ENCODE measurements at regions not wholly inside any gene's neighbourhood (a gene's known extent, or its start where the extent isn't known, plus 50 kb on each side); places are given as distances from the start of the nearest gene placed in this dataset.

DNA sequence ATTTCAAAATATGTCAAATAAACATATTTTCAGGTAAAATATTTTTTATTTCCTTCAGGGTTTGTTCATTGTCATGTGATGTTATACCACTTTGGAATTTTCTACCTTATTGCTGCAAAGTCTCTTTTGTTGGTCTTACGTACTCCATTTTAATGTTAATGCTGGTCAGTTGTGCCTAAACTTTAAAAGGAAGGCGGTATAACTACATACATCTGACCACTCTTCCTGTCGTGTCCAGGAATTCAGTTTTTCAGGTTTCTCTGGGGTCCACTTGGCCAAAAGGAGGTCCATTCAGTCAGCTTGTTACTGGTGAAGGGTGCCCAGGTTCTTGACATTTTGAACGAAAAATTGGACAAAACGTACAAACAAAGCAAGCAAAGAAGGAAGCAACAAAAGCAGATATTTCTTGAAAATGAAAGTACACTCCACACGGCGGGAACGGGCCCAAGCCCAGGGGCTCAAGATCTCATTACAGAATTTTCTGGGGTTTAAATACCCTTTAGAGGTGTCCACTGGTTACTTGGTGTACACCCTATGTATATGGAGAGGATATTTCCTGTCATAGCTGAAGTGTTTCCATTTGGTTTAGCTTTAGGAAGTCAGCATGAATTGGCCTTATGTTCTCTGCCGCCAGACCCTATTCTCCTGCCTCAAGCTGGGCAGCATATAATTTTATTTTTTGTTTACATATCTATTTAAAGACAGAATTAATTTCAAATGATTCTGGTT is 471.7 kb upstream of the CDH7 start:
- H3K4me3 ChIP-seq (ENCODE audit: low read length in 3 of 3) = no peak overlapping the region
- H3K9me3 ChIP-seq (ENCODE audit: control insufficient read depth in 2 of 3, insufficient read depth in 1 of 3, low read length in 3 of 3) = no peaks in the 10 kb centered on the region
- no peak overlapping the region for H3K9ac ChIP-seq (ENCODE audit: low read length in 3 of 3)
- no peak for FAIRE-seq
- no peaks in the 10 kb centered on the region for H3K4me1 ChIP-seq (ENCODE audit: control insufficient read depth in 2 of 3, insufficient read depth in 2 of 3, low read depth in 1 of 3, low read length in 3 of 3)
- no peaks in the 10 kb centered on the region for H3K27me3 ChIP-seq (ENCODE audit: control insufficient read depth, insufficient read depth, low read length)
- intact Hi-C loops (cut with DNase I) = no loop called here
- TF ChIP-seq, protein P1, sequence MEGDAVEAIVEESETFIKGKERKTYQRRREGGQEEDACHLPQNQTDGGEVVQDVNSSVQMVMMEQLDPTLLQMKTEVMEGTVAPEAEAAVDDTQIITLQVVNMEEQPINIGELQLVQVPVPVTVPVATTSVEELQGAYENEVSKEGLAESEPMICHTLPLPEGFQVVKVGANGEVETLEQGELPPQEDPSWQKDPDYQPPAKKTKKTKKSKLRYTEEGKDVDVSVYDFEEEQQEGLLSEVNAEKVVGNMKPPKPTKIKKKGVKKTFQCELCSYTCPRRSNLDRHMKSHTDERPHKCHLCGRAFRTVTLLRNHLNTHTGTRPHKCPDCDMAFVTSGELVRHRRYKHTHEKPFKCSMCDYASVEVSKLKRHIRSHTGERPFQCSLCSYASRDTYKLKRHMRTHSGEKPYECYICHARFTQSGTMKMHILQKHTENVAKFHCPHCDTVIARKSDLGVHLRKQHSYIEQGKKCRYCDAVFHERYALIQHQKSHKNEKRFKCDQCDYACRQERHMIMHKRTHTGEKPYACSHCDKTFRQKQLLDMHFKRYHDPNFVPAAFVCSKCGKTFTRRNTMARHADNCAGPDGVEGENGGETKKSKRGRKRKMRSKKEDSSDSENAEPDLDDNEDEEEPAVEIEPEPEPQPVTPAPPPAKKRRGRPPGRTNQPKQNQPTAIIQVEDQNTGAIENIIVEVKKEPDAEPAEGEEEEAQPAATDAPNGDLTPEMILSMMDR (IDR thresholded peaks at IDR 0.05; ENCODE audit: borderline replicate concordance, extremely low read depth, insufficient read depth) = no peak
- no peak for DNase-seq
- no peak overlapping the region for H3K27ac ChIP-seq (ENCODE audit: low read depth in 2 of 2, low read length in 2 of 2)
- no peaks in the 10 kb centered on the region for H3K36me3 ChIP-seq (ENCODE audit: control insufficient read depth in 2 of 3, insufficient read depth in 3 of 3, low read length in 3 of 3)

DNA sequence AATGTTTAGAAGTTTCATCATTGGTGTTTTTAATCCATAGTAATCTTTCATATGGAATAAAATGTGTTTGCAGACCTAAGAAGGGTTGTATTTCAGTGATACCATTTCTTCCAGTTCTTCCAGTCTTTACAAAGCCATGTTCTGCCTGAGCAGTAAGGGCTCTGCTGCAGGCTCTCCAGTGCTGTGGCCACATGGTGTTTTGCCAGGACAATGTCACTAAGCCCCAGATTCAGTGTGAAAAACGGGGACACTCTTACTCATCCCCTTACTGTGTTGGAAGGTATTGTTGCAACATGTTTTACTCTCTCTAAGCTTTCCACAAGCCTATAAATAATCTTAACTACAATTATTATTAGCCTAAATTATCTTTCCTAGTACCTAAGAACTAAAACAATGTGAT is 481.4 kb upstream of the CDH7 start:
- DNase-seq (no peak), FAIRE-seq (no peak)
- Histone ChIP-seq H3K4me1 (ENCODE audit: control insufficient read depth in 2 of 3, insufficient read depth in 2 of 3, low read depth in 1 of 3, low read length in 3 of 3) (no peaks in the 10 kb centered on the region), H3K9ac (ENCODE audit: low read length in 3 of 3) (no peak overlapping the region), H3K27ac (ENCODE audit: low read depth in 2 of 2, low read length in 2 of 2) (no peak overlapping the region), H3K9me3 (ENCODE audit: control insufficient read depth in 2 of 3, insufficient read depth in 1 of 3, low read length in 3 of 3) (no peaks in the 10 kb centered on the region), H3K36me3 (ENCODE audit: control insufficient read depth in 2 of 3, insufficient read depth in 3 of 3, low read length in 3 of 3) (no peaks in the 10 kb centered on the region), H3K27me3 (ENCODE audit: control insufficient read depth, insufficient read depth, low read length) (no peaks in the 10 kb centered on the region), H3K4me3 (ENCODE audit: low read length in 3 of 3) (no peak overlapping the region)
- intact Hi-C loops (cut with DNase I) = no loop called here
- TF ChIP-seq, protein P1 (IDR thresholded peaks at IDR 0.05; ENCODE audit: borderline replicate concordance, extremely low read depth, insufficient read depth) = no peak

DNA sequence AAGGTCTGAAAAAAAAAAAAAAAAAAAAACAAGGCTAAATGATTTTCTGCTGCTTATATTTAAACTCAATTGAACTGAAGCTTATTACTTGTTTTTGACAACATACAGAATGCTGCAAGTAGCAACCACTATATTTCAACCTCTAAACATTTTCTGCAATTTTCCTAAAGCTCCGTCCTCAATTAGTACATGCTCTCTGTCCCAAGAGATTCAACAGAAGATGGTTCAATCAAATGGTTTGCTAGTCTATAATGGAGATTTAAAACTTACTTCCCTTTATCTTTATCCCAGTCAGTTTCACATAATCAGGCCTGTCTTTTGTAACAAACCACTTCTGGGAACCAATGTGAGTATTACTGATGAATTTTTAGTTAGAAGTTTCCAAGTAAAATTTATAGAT is 485.1 kb upstream of the CDH7 start:
- no peaks in the 10 kb centered on the region for H3K27me3 ChIP-seq (ENCODE audit: control insufficient read depth, insufficient read depth, low read length)
- DNase-seq (no peak), FAIRE-seq (no peak)
- no peaks in the 10 kb centered on the region for H3K9me3 ChIP-seq (ENCODE audit: control insufficient read depth in 2 of 3, insufficient read depth in 1 of 3, low read length in 3 of 3)
- intact Hi-C loops (cut with DNase I) = no loop called here
- H3K27ac ChIP-seq (ENCODE audit: low read depth in 2 of 2, low read length in 2 of 2) = no peak overlapping the region
- TF ChIP-seq, protein P1 (IDR thresholded peaks at IDR 0.05; ENCODE audit: borderline replicate concordance, extremely low read depth, insufficient read depth) = no peak
- no peak overlapping the region for H3K9ac ChIP-seq (ENCODE audit: low read length in 3 of 3)
- H3K4me3 ChIP-seq (ENCODE audit: low read length in 3 of 3) = no peak overlapping the region
- H3K4me1 ChIP-seq (ENCODE audit: control insufficient read depth in 2 of 3, insufficient read depth in 2 of 3, low read depth in 1 of 3, low read length in 3 of 3) = no peaks in the 10 kb centered on the region
- no peaks in the 10 kb centered on the region for H3K36me3 ChIP-seq (ENCODE audit: control insufficient read depth in 2 of 3, insufficient read depth in 3 of 3, low read length in 3 of 3)

DNA sequence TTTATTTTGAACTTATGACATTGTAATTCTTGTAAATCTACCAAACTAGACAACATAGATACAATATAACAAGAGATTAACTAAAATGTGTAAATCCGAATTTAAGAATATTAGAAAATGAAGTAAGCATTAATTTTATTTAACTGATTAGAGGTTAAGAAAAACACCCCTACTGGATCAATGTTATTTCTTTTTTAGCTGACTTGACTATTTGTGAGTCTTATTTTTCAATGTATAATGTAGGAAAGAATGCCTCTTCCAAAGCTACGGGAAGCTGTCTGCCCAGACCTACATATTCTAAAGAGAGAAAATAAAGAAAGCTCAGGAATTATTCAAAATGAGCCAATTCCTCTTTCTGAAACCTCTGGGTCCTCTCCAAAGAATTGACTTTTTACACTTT is 490.8 kb upstream of the CDH7 start:
- TF ChIP-seq, protein P1 (IDR thresholded peaks at IDR 0.05; ENCODE audit: borderline replicate concordance, extremely low read depth, insufficient read depth) = no peak
- no peaks in the 10 kb centered on the region for H3K36me3 ChIP-seq (ENCODE audit: control insufficient read depth in 2 of 3, insufficient read depth in 3 of 3, low read length in 3 of 3)
- FAIRE-seq (no peak), DNase-seq (no peak)
- H3K27ac ChIP-seq (ENCODE audit: low read depth in 2 of 2, low read length in 2 of 2) = no peak overlapping the region
- no peaks in the 10 kb centered on the region for H3K27me3 ChIP-seq (ENCODE audit: control insufficient read depth, insufficient read depth, low read length)
- H3K4me3 ChIP-seq (ENCODE audit: low read length in 3 of 3) = no peak overlapping the region
- intact Hi-C loops (cut with DNase I) = no loop called here
- H3K4me1 ChIP-seq (ENCODE audit: control insufficient read depth in 2 of 3, insufficient read depth in 2 of 3, low read depth in 1 of 3, low read length in 3 of 3) = no peaks in the 10 kb centered on the region
- H3K9ac ChIP-seq (ENCODE audit: low read length in 3 of 3) = no peak overlapping the region
- H3K9me3 ChIP-seq (ENCODE audit: control insufficient read depth in 2 of 3, insufficient read depth in 1 of 3, low read length in 3 of 3) = no peaks in the 10 kb centered on the region

Measured in kidney (tissue), 13 donors.